ENCODE measurements at regions not wholly inside any gene's neighbourhood (a gene's known extent, or its start where the extent isn't known, plus 50 kb on each side); places are given as distances from the start of the nearest gene placed in this dataset.

DNA sequence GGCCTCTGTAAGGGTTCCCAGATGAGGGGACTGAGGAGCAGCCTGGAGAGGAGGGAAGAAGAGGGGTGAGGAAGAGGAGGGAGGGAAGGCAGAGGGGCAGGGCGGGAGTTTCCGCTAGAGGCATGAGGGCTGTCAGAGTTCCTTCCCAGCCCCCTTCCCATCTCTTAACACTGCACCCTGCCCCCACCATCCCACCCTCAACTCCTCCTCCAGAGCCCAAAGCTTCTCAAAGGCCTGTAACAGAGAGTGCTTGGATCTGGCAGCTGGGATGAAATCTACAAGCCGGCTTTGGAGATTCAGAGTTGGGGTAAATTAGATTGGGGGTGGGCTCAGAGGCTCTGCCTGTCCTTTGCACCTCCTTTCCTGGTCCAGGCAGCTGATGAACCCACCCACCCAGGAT, 57.3 kb upstream of the DLX4 start:
- TF ChIP-seq POLR2A (IDR thresholded peaks at IDR 0.05) (no peak), CTCF (IDR thresholded peaks at IDR 0.05) (no peak)

Measured in Peyer's patch (tissue), 4 donors.